PFSK-1 (cell line): ENCODE measurements at regions not wholly inside any gene's neighbourhood (a gene's known extent, or its start where the extent isn't known, plus 50 kb on each side); places are given as distances from the start of the nearest gene placed in this dataset.

Experiments
- POLR2AphosphoS5 ChIP-seq: IDR thresholded peaks from 2 replicates; pipeline ENCODE4 v1.6.1; 2012; ENCODE audit warnings: low read depth, mild to moderate bottlenecking, control low read depth, low read length, moderate library complexity
- TAF1 ChIP-seq: IDR thresholded peaks from 2 replicates; pipeline ENCODE4 v1.6.1; 2012; ENCODE audit warnings: low read length, control low read depth, borderline replicate concordance; ENCODE audit not compliant: insufficient read depth
- TF ChIP-seq, protein P1 (sequence below), 2 experiments: IDR thresholded peaks; 2 replicates each; pipeline versions ENCODE4 v1.6.1 to v1.8.0; 2011 to 2012; ENCODE audit warnings: low read depth in 2 of 2, low read length in 2 of 2, control low read depth in 1 of 2, inconsistent platforms in 1 of 2, mild to moderate bottlenecking in 1 of 2, moderate library complexity in 1 of 2; ENCODE audit not compliant: insufficient read depth in 1 of 2

GRCh38 chr13:64617231-64617630 lies 2612.9 kb downstream of the PCDH9 start:
- no peak for TF ChIP-seq POLR2AphosphoS5
- no peak for TF ChIP-seq TAF1
- TF ChIP-seq, protein P1, sequence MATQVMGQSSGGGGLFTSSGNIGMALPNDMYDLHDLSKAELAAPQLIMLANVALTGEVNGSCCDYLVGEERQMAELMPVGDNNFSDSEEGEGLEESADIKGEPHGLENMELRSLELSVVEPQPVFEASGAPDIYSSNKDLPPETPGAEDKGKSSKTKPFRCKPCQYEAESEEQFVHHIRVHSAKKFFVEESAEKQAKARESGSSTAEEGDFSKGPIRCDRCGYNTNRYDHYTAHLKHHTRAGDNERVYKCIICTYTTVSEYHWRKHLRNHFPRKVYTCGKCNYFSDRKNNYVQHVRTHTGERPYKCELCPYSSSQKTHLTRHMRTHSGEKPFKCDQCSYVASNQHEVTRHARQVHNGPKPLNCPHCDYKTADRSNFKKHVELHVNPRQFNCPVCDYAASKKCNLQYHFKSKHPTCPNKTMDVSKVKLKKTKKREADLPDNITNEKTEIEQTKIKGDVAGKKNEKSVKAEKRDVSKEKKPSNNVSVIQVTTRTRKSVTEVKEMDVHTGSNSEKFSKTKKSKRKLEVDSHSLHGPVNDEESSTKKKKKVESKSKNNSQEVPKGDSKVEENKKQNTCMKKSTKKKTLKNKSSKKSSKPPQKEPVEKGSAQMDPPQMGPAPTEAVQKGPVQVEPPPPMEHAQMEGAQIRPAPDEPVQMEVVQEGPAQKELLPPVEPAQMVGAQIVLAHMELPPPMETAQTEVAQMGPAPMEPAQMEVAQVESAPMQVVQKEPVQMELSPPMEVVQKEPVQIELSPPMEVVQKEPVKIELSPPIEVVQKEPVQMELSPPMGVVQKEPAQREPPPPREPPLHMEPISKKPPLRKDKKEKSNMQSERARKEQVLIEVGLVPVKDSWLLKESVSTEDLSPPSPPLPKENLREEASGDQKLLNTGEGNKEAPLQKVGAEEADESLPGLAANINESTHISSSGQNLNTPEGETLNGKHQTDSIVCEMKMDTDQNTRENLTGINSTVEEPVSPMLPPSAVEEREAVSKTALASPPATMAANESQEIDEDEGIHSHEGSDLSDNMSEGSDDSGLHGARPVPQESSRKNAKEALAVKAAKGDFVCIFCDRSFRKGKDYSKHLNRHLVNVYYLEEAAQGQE (IDR thresholded peaks at IDR 0.05; ENCODE audit: insufficient read depth in 1 of 2, low read depth in 2 of 2, low read length in 2 of 2), result no peak
